ENCODE measurements at regions not wholly inside any gene's neighbourhood (a gene's known extent, or its start where the extent isn't known, plus 50 kb on each side); places are given as distances from the start of the nearest gene placed in this dataset.

GRCh38 chr3:118817748-118818165, 216.9 kb downstream of the IGSF11 start:
- TF ChIP-seq POLR2AphosphoS5 (IDR thresholded peaks at IDR 0.05; ENCODE audit: low read depth, low read length): no peak
- TF ChIP-seq JUND (IDR thresholded peaks at IDR 0.05; ENCODE audit: low read length): no peak
